Activated naive CD8-positive, alpha-beta T cell treated with anti-CD3 and anti-CD28 coated beads, Interleukin-2, amount 50 U/mL, for 24 hours (primary cell): ENCODE measurements at regions not wholly inside any gene's neighbourhood (a gene's known extent, or its start where the extent isn't known, plus 50 kb on each side); places are given as distances from the start of the nearest gene placed in this dataset.

Experiments used
- ATAC-seq: fragments of 150-1000 bp; cut with Tn5 transposase; one replicate; pipeline ENCODE4 v1.10.0; 2021
- DNase-seq: peaks from one replicate; pipeline ENCODE4 v3.0.0; 2021
- H3K27ac Mint-ChIP-seq: one replicate; pipeline ENCODE4 v1.8.0; 2021; ENCODE audit warnings: mild to moderate bottlenecking, mixed read lengths
- H3K27me3 Mint-ChIP-seq: one replicate; pipeline ENCODE4 v1.8.0; 2021; ENCODE audit warnings: mixed read lengths
- H3K36me3 Mint-ChIP-seq: one replicate; pipeline ENCODE4 v1.8.0; 2021; ENCODE audit warnings: low read depth, mixed read lengths
- H3K4me1 Mint-ChIP-seq: one replicate; pipeline ENCODE4 v1.8.0; 2021; ENCODE audit warnings: mixed read lengths
- H3K4me3 Mint-ChIP-seq: one replicate; pipeline ENCODE4 v1.8.0; 2021; ENCODE audit warnings: mild to moderate bottlenecking, moderate library complexity, mixed read lengths
- H3K9me3 Mint-ChIP-seq: one replicate; pipeline ENCODE4 v1.8.0; 2021; ENCODE audit warnings: mixed read lengths

GRCh38 chr18:53686965-53687364 lies 537.5 kb downstream of the MBD2 start:
- H3K9me3 Mint-ChIP-seq, result peaks cover 4% of the 10 kb centered on the region
- no peak for ATAC-seq
- H3K4me3 Mint-ChIP-seq, result no peak overlapping the region
- DNase-seq, result no peak
- H3K4me1 Mint-ChIP-seq, result no peaks in the 10 kb centered on the region
- no peak overlapping the region for H3K27ac Mint-ChIP-seq
- no peaks in the 10 kb centered on the region for H3K27me3 Mint-ChIP-seq
- no peaks in the 10 kb centered on the region for H3K36me3 Mint-ChIP-seq

DNA sequence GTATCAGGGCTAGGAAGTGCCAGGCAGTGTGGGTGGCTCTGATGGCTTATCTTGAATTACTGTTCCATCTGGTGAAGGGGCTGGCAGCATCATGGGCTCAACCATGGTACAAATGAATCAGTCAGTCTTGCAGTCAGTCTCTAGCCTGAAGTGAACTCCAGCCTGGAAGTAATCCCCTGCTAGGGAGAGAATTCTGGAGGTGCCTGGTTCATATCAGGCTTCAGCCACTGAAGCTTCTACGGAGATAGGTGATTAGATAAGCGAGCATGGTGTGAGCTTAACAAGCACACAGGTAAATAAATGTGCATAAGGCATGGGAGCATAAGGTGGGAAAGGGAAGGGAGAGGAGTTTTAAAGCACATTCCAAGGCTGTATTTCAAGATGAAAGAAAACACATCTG lies 541.7 kb downstream of the MBD2 start:
- ATAC-seq (no peak), DNase-seq (no peak)
- Mint-ChIP-seq H3K9me3 (peaks cover 4% of the 10 kb centered on the region), H3K27ac (no peak overlapping the region), H3K4me3 (no peak overlapping the region), H3K36me3 (no peaks in the 10 kb centered on the region), H3K4me1 (no peaks in the 10 kb centered on the region), H3K27me3 (no peaks in the 10 kb centered on the region)

GRCh38 chr18:53677480-53677879 lies 547.0 kb downstream of the MBD2 start:
- Mint-ChIP-seq H3K27ac (no peak overlapping the region), H3K4me3 (no peak overlapping the region), H3K27me3 (no peaks in the 10 kb centered on the region), H3K9me3 (peaks cover 6% of the 10 kb centered on the region), H3K36me3 (no peaks in the 10 kb centered on the region), H3K4me1 (no peaks in the 10 kb centered on the region)
- no peak for DNase-seq
- ATAC-seq, result no peak

GRCh38 chr18:53665701-53666100 lies 558.8 kb downstream of the MBD2 start:
- H3K4me1 Mint-ChIP-seq, result no peaks in the 10 kb centered on the region
- H3K4me3 Mint-ChIP-seq, result no peak overlapping the region
- H3K27ac Mint-ChIP-seq, result no peak overlapping the region
- no peaks in the 10 kb centered on the region for H3K27me3 Mint-ChIP-seq
- DNase-seq (no peak), ATAC-seq (no peak)
- peaks cover 38% of the 10 kb centered on the region for H3K9me3 Mint-ChIP-seq
- H3K36me3 Mint-ChIP-seq, result no peaks in the 10 kb centered on the region

GRCh38 chr18:53664575-53664974 lies 559.9 kb downstream of the MBD2 start:
- Mint-ChIP-seq H3K4me1 (no peaks in the 10 kb centered on the region), H3K9me3 (peaks cover 38% of the 10 kb centered on the region), H3K27ac (no peak overlapping the region), H3K36me3 (no peaks in the 10 kb centered on the region), H3K27me3 (no peaks in the 10 kb centered on the region), H3K4me3 (no peak overlapping the region)
- ATAC-seq (no peak), DNase-seq (no peak)

DNA sequence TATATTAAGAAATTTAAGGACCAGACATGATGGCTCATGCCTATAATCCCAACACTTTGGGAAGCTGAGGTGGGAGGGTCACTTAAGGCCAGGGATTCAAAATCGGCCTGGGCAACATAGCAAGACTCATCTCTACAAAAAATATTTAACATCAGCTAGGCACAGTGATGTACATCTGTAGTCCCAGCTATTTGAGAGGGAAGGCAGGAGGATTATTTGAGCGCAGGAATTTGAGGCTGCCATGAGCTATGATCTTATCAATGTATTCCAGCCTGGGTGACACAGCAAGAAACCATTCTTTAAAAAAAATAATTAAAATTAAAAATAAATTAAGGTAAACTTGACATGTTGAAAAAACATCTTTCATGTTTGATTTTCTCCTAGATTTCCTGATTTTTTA lies 564.2 kb downstream of the MBD2 start:
- H3K9me3 Mint-ChIP-seq, result peaks cover 26% of the 10 kb centered on the region
- H3K4me3 Mint-ChIP-seq, result no peak overlapping the region
- ATAC-seq, result no peak
- DNase-seq, result no peak
- H3K36me3 Mint-ChIP-seq, result no peaks in the 10 kb centered on the region
- no peaks in the 10 kb centered on the region for H3K27me3 Mint-ChIP-seq
- H3K27ac Mint-ChIP-seq, result no peak overlapping the region
- H3K4me1 Mint-ChIP-seq, result no peaks in the 10 kb centered on the region

GRCh38 chr18:53657257-53657656 lies 567.2 kb downstream of the MBD2 start:
- ATAC-seq, result no peak

DNA sequence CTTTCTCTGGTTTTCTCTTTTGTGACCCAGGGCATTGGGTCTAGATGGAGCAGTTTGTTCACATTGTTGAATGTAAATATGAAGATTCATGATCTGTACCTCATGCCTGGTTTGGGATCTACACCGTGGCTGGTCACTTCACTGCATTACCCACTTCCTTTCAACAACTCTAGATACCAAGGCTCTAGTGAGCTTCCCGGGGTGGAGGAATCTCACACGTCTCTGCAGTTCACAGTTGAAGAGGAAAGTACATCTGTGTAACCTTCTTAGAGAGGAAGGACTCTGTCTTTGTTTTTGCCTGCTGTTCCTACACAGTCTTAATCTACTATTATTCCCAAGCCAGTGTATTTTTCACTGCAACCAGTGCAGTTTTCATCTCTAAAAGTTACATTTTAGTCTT lies 574.8 kb downstream of the MBD2 start:
- DNase-seq (no peak), ATAC-seq (no peak)
- Mint-ChIP-seq H3K9me3 (peaks cover 7% of the 10 kb centered on the region), H3K36me3 (no peaks in the 10 kb centered on the region), H3K4me3 (no peak overlapping the region), H3K4me1 (no peaks in the 10 kb centered on the region), H3K27ac (no peak overlapping the region), H3K27me3 (no peaks in the 10 kb centered on the region)

More at GRCh38 chr18:53657257-53657656, 567.2 kb downstream of the MBD2 start:
- Mint-ChIP-seq H3K36me3 (no peaks in the 10 kb centered on the region), H3K4me1 (no peaks in the 10 kb centered on the region), H3K9me3 (peaks cover 14% of the 10 kb centered on the region), H3K4me3 (no peak overlapping the region), H3K27ac (no peak overlapping the region), H3K27me3 (no peaks in the 10 kb centered on the region)
- DNase-seq, result no peak

GRCh38 chr18:53644799-53645471 lies 579.5 kb downstream of the MBD2 start:
- H3K36me3 Mint-ChIP-seq, result no peaks in the 10 kb centered on the region
- peaks cover 5% of the 10 kb centered on the region for H3K9me3 Mint-ChIP-seq
- ATAC-seq (no peak), DNase-seq (no peak)
- no peak overlapping the region for H3K27ac Mint-ChIP-seq
- no peaks in the 10 kb centered on the region for H3K27me3 Mint-ChIP-seq
- no peak overlapping the region for H3K4me3 Mint-ChIP-seq
- H3K4me1 Mint-ChIP-seq, result no peaks in the 10 kb centered on the region

- Mint-ChIP-seq H3K27ac (no peak overlapping the region), H3K27me3 (no peaks in the 10 kb centered on the region), H3K36me3 (no peaks in the 10 kb centered on the region), H3K4me3 (no peak overlapping the region), H3K4me1 (no peaks in the 10 kb centered on the region), H3K9me3 (peaks cover 10% of the 10 kb centered on the region)
- no peak for ATAC-seq
- no peak for DNase-seq
Observed at GRCh38 chr18:53639687-53640086, 584.8 kb downstream of the MBD2 start.

DNA sequence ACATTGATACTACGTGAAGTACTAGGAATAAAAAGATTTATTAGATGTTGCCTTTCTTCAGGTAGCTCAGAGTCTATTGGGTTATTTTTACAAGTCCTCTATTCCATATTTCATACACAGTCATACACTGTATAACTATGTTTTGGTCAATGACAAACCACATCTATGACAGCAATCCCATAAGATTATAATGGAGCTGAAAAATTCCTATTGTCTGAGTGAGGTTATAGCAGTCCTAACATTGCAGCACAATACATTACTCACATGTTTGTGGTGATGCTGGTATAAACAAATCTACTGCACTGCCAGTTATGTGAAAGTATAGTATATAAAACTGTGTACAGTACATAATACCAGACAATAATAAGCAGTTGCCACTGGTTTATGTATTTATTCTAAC lies 595.1 kb downstream of the MBD2 start:
- Mint-ChIP-seq H3K4me1 (no peaks in the 10 kb centered on the region), H3K9me3 (peaks cover 22% of the 10 kb centered on the region), H3K27ac (no peak overlapping the region), H3K4me3 (no peak overlapping the region), H3K36me3 (no peaks in the 10 kb centered on the region), H3K27me3 (no peaks in the 10 kb centered on the region)
- ATAC-seq (no peak), DNase-seq (no peak)

DNA sequence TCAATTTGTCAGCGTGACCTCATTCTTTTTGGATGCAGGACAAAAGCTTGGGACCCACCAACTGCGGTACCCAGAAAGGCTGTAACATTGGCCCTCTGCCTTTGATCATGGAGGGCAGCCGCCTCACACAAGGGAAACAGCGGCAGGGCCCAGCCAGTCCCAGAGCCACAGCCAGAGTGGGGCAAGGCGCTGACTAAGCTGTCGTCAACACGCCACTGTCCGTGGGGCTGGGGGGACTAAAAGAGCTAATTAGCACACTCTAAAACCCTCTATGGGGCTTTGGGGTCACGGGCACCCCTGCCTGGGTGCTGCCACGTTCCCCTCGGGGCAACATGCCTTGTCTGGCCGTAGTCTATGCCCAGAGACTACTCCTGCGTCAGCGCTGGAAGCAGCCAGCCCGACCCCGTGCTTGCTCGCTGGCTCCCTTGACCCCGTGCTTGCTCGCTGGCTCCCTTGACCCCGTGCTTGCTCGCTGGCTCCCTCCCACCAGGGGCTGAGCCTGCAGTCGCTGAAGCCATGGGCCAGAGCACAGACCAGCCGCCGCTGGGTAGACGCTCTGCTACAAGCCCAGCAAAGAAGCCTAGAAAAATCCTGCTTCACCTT lies 598.4 kb downstream of the MBD2 start:
- DNase-seq (no peak), ATAC-seq (no peak)
- no peaks in the 10 kb centered on the region for H3K27me3 Mint-ChIP-seq
- no peaks in the 10 kb centered on the region for H3K4me1 Mint-ChIP-seq
- H3K4me3 Mint-ChIP-seq, result no peak overlapping the region
- H3K9me3 Mint-ChIP-seq, result peaks cover 14% of the 10 kb centered on the region
- H3K36me3 Mint-ChIP-seq, result no peaks in the 10 kb centered on the region
- H3K27ac Mint-ChIP-seq, result no peak overlapping the region

- Mint-ChIP-seq H3K27me3 (no peaks in the 10 kb centered on the region), H3K4me3 (no peak overlapping the region), H3K27ac (no peak overlapping the region), H3K36me3 (no peaks in the 10 kb centered on the region), H3K9me3 (no peaks in the 10 kb centered on the region), H3K4me1 (no peaks in the 10 kb centered on the region)
- DNase-seq (no peak), ATAC-seq (no peak)
Observed at GRCh38 chr18:53610957-53611356, 613.5 kb downstream of the MBD2 start.

GRCh38 chr18:53606792-53607191 lies 617.7 kb downstream of the MBD2 start:
- H3K27me3 Mint-ChIP-seq, result no peaks in the 10 kb centered on the region
- ATAC-seq, result no peak
- H3K4me1 Mint-ChIP-seq, result no peaks in the 10 kb centered on the region
- H3K36me3 Mint-ChIP-seq, result no peaks in the 10 kb centered on the region
- no peak overlapping the region for H3K4me3 Mint-ChIP-seq
- H3K27ac Mint-ChIP-seq, result no peak overlapping the region
- DNase-seq, result no peak
- H3K9me3 Mint-ChIP-seq, result no peaks in the 10 kb centered on the region

DNA sequence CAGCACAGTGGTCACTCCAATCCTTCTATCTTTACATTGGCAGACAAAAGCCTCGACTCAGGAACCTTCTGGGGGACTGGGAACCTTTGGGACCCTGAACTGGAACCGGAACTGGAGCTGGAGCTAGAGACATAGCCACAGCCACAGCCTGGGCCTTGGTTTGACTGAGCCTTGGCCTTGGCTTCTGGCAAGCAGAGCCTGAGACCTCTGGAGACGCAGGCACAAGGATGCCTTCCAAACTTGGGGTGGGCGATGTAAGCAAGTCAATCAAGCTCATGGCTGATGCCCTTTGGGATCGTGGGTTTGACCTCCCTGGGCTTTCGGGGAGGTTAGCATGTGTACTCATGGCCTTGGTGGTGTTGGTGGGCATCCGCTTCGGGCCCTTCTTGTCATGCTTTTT lies 619.3 kb downstream of the MBD2 start:
- DNase-seq (no peak), ATAC-seq (no peak)
- H3K36me3 Mint-ChIP-seq, result no peaks in the 10 kb centered on the region
- no peaks in the 10 kb centered on the region for H3K9me3 Mint-ChIP-seq
- no peaks in the 10 kb centered on the region for H3K27me3 Mint-ChIP-seq
- H3K4me1 Mint-ChIP-seq, result no peaks in the 10 kb centered on the region
- H3K27ac Mint-ChIP-seq, result no peak overlapping the region
- no peak overlapping the region for H3K4me3 Mint-ChIP-seq

- no peak for DNase-seq
- no peaks in the 10 kb centered on the region for H3K4me1 Mint-ChIP-seq
- no peak for ATAC-seq
- no peaks in the 10 kb centered on the region for H3K27me3 Mint-ChIP-seq
- H3K9me3 Mint-ChIP-seq, result no peaks in the 10 kb centered on the region
- H3K27ac Mint-ChIP-seq, result no peak overlapping the region
- no peaks in the 10 kb centered on the region for H3K36me3 Mint-ChIP-seq
- no peak overlapping the region for H3K4me3 Mint-ChIP-seq
Observed at GRCh38 chr18:53603276-53603675, 621.2 kb downstream of the MBD2 start.
